RKO (cell line): ENCODE measurements at regions not wholly inside any gene's neighbourhood (a gene's known extent, or its start where the extent isn't known, plus 50 kb on each side); places are given as distances from the start of the nearest gene placed in this dataset.
"Not testable (repeated sequence)": the region's sequence is repeated elsewhere in the genome, so short reads cannot be mapped to it uniquely, and the experiment has no call there.

ENCODE experiments used
- DNase-seq: peaks from one replicate; pipeline ENCODE4 v3.0.0-alpha.2; 2016; ENCODE audit warnings: low spot score

GRCh38 chr17:51347851-51348584 is 87.7 kb downstream of the UTP18 start:
- DNase-seq, result no peak

GRCh38 chr17:51351080-51351479 is 90.7 kb downstream of the UTP18 start:
- DNase-seq, result no peak

- no peak for DNase-seq
These were observed 91.5 kb downstream of the UTP18 start for GRCh38 chr17:51351890-51352289.

- no peak for DNase-seq
These were observed 92.5 kb downstream of the UTP18 start for GRCh38 chr17:51352798-51353197.

GRCh38 chr17:51353296-51353695 is 93.0 kb downstream of the UTP18 start:
- DNase-seq, result no peak

GRCh38 chr17:51354936-51355335 is 94.6 kb downstream of the UTP18 start:
- DNase-seq, result no peak

- no peak for DNase-seq
These were observed 95.4 kb downstream of the UTP18 start for GRCh38 chr17:51355441-51356410.

- no peak for DNase-seq
These were observed 98.7 kb downstream of the UTP18 start for GRCh38 chr17:51359055-51359454.

GRCh38 chr17:51362811-51363585 is 102.7 kb downstream of the UTP18 start:
- DNase-seq, result no peak

- no peak for DNase-seq
These were observed 104.7 kb downstream of the UTP18 start for GRCh38 chr17:51365090-51365489.

GRCh38 chr17:51366866-51367265 is 106.5 kb downstream of the UTP18 start:
- no peak for DNase-seq

GRCh38 chr17:51367836-51368235 is 107.5 kb downstream of the UTP18 start:
- DNase-seq, result not testable (repeated sequence)

- peak; percentile 92 for DNase-seq
These were observed 111.4 kb downstream of the UTP18 start for GRCh38 chr17:51371732-51372151.

- DNase-seq, result peak; percentile 97
These were observed 112.1 kb downstream of the UTP18 start for GRCh38 chr17:51372345-51373004.

- DNase-seq, result no peak
These were observed 113.3 kb downstream of the UTP18 start for GRCh38 chr17:51373489-51374152.

- DNase-seq, result no peak
These were observed 113.9 kb downstream of the UTP18 start for GRCh38 chr17:51374209-51374608.

- DNase-seq, result no peak
These were observed 115.4 kb downstream of the UTP18 start for GRCh38 chr17:51375771-51376170.

GRCh38 chr17:51376739-51377138 is 116.4 kb downstream of the UTP18 start:
- no peak for DNase-seq

- no peak for DNase-seq
These were observed 120.9 kb downstream of the UTP18 start for GRCh38 chr17:51381262-51381661.

GRCh38 chr17:51385208-51385607 is 124.9 kb downstream of the UTP18 start:
- DNase-seq, result no peak

GRCh38 chr17:51387582-51387981 is 127.2 kb downstream of the UTP18 start:
- DNase-seq, result no peak
